ENCODE measurements at regions not wholly inside any gene's neighbourhood (a gene's known extent, or its start where the extent isn't known, plus 50 kb on each side); places are given as distances from the start of the nearest gene placed in this dataset.

- Histone ChIP-seq H3K4me1 (ENCODE audit: control insufficient read depth in 4 of 4, insufficient read depth in 4 of 4, low read length in 3 of 4) (peaks cover 0 to 12% (median 5%) of the 10 kb centered on the region in 4 donors), H3K4me3 (ENCODE audit: low read depth in 1 of 3, low read length in 3 of 3) (no peak overlapping the region), H3K27ac (ENCODE audit: low read depth in 1 of 2, low read length in 2 of 2) (no peak overlapping the region), H3K27me3 (ENCODE audit: control insufficient read depth in 4 of 4, insufficient read depth in 4 of 4, low read length in 3 of 4) (no peaks in the 10 kb centered on the region), H3K9ac (ENCODE audit: low read depth in 1 of 2, low read length in 2 of 2) (no peak overlapping the region), H3K9me3 (ENCODE audit: control insufficient read depth in 4 of 4, low read length in 3 of 4) (no peaks in the 10 kb centered on the region), H3K36me3 (ENCODE audit: control insufficient read depth in 4 of 4, insufficient read depth in 3 of 4, low read depth in 1 of 4, low read length in 3 of 4) (no peaks in the 10 kb centered on the region)
- no peak for DNase-seq (ENCODE audit: low spot score)
- 97% methylated on average over 3 of the region's 3 CpGs for WGBS
- TF ChIP-seq RXRA (IDR thresholded peaks at IDR 0.05) (no peak), EGR1 (IDR thresholded peaks at IDR 0.05; ENCODE audit: low read depth in 2 of 2) (no peak), HNF4G (IDR thresholded peaks at IDR 0.05) (no peak), CTCF (IDR thresholded peaks at IDR 0.05; ENCODE audit: low read depth, low read length, missing input control) (no peak), TAF1 (conservative IDR thresholded peaks at IDR 0.05) (no peak), RAD21 (IDR thresholded peaks at IDR 0.05) (no peak), NR2F2 (IDR thresholded peaks at IDR 0.05) (no peak), GABPA (IDR thresholded peaks at IDR 0.05 in 1 of 2, conservative IDR thresholded peaks at IDR 0.05 in 1 of 2) (no peak), ATF3 (IDR thresholded peaks at IDR 0.05) (no peak), JUND (IDR thresholded peaks at IDR 0.05) (no peak), ZBTB33 (IDR thresholded peaks at IDR 0.05) (no peak), HNF4A (conservative IDR thresholded peaks at IDR 0.05) (no peak), SP1 (IDR thresholded peaks at IDR 0.05) (no peak), REST (IDR thresholded peaks at IDR 0.05) (no peak), MAX (IDR thresholded peaks at IDR 0.05) (no peak), YY1 (IDR thresholded peaks at IDR 0.05) (no peak), FOXA1 (IDR thresholded peaks at IDR 0.05) (no peak), FOXA2 (IDR thresholded peaks at IDR 0.05) (no peak)
These were observed 219.0 kb upstream of the CD96 start for GRCh38 chr3:111323019-111323418.
